GM18508 (cell line): ENCODE measurements at regions not wholly inside any gene's neighbourhood (a gene's known extent, or its start where the extent isn't known, plus 50 kb on each side); places are given as distances from the start of the nearest gene placed in this dataset.

Source experiments
- ATAC-seq: cut with Tn5 transposase; IDR thresholded peaks from one replicate; pipeline ENCODE4 v1.9.1; 2021; ENCODE audit warnings: moderate number of reproducible peaks; ENCODE audit not compliant: insufficient read depth, unreplicated experiment

DNA sequence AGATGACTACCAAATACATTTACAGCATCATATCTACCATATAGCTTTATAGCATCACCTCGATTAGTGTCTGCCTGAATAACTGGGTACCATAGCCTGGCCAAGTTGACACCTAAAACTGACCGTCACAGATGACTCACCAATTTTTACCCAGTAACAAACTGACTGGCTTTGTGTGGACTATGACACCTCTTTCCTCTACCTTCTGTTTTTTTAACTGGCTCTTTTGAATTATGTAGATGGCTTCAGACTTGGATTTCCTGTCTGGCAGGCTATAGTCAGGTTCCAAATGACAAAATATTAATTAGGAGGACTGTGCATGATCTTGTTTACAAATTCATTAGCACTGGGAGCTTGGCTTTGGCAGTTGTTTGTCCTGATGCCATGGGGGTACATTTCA lies 360.3 kb downstream of the TGFB2 start:
- ATAC-seq = no peak

DNA sequence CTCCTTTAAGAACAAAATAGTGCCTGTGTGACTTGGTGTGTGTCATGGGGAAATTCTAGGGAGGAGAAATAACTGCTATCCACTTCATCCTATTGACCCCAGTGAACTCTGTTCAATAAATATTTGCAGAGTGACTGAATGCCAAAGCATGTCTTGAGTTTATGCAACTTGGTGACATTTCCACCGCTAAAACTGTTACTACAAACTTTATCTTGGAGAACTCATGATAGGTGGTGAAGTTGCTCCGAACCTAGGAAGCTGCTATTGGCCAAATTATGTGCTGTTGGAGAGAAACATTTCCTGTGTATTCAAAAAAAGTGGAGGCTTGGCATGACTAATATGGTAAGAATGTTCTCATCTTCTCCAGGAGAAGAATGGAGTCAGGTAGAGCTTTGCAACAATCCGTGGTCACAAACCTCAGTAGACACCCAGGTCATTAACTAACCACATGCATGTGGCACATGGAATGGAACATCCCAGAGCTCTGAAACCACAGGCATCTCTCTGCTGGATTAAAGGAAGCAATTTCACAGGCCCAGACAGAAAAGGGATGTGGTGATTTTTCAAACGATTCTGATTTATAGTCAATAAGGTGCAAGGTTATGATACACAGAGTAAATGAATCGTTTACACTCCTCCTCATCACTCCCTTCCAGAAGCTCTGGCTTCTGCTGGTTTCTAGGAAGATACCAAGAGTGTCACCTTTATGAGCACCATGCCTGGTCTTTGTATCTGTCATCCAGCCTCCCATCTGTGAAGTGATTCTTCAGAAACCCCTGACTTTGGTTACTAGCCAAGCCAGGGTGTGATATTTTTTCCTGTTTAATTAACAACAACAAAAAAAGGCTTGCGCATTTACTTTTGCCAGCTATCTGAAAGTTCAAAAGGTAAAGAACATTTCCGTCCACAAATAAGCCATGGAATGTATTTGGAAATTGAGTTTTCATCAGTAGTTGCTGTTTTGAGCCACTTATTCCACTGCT lies 361.1 kb downstream of the TGFB2 start:
- ATAC-seq = no peak

DNA sequence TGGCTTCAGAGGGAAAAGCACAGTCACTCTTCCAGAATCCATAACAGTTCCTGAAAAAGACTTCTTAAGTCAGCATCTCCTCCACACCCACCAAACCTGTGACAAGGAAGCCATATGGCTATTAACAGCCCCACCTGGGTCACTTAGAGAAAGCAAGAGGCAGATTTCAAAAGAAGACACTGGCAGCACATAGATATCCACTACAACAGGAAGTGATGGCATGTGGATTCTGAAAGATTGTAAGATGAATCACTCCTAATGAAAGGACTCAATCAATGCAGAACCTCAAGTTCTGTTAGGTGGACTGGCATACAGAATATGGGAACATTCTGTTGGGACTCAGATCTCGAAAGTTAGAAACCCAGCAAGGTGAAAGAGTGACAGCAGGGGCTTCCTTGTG lies 365.9 kb downstream of the TGFB2 start:
- ATAC-seq = no peak

DNA sequence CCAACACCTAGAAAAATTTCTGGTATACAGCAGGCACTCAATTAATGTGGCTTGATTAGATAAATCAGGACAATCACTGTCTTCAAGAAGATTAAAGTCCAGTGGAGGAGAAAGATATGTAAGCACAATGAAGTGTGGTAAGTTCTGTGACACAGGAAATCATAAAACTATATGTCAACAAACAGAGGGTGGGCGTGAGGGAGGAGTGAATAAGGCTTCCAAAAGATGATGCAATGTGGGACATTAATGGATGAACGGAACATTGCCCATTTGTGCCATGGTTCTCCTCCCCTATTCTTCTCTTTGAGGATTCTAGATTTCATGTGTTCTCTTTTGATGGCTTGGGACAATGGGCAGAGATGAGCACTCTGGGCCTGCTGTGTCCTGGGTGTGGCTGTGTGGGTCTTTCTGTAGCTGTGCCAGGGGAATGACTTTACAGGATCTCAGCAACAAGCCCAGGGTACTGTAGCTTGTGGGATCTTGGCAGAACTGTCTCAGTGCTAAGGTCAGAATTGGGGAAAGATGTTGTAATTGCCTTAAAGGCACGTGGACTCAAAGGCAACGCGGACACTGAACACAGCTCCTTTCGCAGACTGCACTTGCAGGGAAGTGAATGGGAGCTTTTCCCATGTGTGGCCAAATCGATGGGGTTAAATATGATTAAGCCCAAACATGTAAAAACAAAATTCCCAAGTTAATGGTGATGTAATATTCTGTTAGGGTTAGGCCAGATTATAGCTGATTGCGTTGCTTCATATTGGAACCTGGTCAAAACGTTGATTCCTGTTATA lies 366.9 kb downstream of the TGFB2 start:
- no peak for ATAC-seq

DNA sequence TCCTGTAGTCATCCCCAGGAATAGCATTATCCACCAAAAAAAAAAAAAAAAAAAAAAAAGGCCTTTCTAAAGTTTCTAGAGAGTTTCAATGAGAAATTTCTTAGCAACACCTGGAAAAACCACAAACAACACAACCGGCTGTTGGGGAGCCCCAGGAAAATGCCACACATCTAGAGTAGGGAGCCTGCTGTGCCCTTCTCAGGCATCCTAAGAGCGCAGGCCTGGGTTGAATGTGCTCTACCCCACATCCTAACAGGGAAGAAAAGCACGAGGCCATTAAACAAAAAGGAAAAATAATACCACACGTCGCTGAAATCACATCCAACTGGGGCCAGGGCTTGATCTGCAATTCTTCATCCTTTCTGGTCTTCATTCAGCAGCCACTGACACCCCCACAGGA lies 367.5 kb downstream of the TGFB2 start:
- no peak for ATAC-seq

DNA sequence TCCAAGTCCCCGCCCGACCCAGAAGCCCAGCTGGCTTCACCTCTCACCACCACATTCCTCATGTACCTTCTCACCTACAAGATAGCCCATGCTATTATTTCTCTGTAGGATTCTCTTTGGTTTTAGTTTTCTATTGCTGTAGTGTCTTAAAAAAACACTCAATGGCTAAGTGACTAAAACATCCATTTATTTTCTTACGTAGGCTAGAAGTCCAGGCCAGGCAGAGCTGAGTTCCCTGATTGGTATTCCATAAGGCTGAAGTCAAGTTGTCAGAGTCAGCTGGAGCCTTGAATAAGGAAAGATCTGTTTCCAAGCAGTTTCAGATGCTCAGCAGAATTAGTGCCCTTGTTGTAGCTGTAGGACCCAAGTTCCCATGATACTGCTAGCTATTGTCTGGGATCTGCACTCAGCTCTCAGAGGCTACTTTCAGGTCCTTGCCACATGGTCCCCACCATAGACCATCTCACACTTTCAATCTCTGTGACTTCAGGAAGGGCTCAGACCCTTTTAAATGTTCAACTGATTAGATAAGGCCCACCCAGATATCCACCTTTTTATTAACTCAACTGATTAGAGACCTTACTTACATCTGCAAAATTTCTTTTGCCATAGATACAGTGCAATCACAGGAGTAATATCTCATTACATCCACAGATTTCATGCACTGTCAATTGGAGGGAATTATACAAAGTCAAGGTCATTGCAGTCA lies 371.0 kb downstream of the TGFB2 start:
- no peak for ATAC-seq

DNA sequence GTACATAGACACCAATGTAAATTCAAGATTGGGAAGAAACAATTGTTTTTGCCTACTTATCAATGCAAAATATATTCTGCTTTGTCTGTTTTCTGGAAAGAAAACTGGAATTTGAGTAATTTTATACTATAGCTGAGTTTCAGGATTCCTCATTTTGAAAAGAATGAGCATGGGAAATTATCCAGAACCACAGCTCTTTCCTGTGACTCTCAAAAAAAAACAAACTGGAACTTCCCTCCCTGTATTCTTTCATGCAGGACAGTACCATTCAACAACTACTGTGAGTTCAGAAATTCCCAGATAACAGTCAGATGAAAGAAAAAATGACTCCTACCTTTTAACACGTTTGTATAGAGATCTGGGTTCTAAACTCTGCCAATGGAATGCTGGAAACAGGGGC lies 372.4 kb downstream of the TGFB2 start:
- ATAC-seq = no peak

DNA sequence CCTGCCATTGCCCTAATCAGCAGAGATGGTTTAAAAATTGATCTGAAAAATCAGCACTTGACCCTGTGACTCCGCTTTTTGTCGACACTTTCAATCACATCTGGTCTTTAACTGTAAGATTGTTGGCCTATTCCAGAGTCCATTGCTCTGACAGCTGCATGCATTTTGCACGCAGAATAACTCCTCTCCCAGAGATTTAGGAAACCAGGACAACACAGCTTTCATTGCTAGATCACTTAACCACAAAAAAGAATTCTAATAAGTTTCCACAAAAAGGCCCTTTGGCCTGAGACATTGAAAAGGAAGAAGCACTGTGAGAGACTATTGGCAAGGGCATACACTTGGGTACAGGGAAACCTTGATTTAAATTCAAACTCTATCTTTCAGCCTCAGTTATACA lies 373.1 kb downstream of the TGFB2 start:
- no peak for ATAC-seq

DNA sequence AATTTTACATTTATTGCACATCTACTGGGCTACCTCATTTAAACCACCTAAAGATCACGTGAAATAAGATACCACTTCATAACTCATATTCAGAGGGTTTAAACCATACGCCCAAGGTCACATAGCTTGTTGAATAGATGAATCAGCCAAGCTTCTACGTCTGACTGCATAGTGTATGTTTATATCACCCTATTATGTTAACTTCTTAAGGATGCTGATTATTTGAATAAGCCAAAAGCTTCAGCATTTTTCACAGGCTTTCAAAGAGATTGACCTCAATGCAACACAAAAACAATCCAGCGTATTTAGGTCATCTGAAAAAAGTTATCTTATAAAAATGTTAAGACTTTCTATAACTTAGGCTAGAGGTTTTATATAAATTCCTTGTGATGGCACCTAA lies 373.8 kb downstream of the TGFB2 start:
- no peak for ATAC-seq

DNA sequence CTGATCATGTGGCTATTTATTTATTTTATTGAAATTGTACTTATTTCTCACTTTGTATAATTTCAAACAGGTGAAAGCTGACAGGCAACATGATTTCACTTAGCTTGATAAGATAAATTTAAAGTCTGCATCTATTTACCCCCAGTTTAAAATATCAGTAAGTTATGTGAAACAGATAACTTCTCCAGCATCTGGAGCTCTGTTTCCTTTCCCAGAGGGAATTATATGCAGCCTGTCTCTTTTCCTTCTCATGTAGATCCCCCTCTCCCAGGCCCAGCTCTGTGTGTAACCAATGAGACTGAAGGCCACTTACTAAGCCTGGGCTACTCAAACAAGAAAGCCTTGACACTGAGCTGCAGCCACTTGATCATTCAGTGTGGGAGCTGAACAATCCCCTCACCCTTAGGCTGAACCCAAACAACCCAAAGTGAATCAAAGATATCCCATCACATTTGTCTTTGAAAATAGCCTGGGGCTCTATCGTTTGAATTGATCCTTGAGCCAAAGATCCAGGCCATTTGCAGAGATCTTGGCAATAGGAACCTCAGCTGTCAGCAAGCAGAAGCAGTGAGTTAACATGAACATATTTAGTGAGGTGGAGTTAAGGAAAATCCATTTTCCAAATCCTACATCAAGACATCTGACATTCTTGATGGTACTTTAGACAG lies 383.9 kb downstream of the TGFB2 start:
- no peak for ATAC-seq

DNA sequence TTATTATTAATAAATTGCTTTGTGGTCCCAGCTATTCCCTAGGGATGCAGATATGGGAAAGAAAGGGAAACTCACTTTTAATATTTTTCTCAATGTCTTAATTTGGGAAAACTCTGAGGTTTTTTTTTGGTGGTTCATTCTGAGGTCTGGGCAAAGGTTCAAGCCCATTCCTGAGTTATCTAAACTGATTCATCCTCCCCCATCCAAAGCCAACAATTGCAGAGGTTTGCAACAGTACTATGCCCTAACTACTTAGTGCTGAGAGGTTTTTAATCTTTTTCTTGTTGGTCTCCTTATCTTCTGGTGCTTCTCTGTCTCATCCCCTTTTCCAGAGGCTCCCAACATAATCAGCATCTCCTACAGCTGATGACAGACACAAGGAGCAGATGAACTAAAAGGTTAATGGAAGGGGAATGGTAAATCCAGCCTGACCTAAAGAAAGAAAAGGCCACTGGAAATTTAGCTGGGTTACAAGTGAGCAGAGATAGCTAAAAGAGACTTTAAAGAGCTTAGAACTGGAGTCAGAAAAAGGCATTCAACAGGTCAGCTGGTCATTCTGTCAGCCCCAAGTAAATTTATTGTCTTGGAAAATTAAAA lies 390.4 kb downstream of the TGFB2 start:
- ATAC-seq = no peak

DNA sequence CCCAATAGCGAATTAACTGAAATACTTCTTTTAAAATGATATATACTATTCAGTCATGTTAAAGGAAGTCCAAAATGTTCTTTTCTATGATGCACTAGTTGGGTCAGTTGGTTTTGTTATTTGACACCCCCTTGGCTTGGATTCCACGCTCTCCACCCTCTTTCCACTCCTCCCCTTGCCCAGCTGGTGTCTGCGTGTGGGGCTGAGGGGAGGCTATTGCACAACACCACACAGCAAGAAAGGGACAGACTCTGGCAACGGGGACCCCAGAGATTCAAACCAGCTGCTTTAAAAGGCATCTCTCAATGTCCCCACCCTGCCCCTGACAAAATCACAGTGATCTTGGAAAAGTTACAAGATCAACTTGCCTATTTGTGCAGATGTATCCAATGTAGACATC lies 394.3 kb downstream of the TGFB2 start:
- ATAC-seq = no peak

DNA sequence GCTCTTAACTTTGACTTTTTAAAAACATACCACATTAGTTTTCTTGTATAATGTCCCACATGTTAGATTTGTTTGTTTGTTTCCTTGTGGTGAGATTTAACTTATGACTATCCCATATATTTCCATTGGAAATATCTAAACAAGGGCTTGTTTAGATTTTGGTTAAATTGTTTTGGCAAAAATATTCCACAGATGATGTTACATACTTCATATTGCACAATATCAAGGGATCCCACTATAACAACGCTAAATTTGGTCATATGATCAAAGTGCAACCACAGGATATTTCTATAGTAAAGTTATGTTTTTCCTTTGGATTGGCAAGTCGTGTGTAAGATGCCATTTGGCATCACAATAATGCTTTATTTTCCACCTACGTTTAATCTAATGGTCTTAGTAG lies 396.7 kb downstream of the TGFB2 start:
- ATAC-seq = no peak

DNA sequence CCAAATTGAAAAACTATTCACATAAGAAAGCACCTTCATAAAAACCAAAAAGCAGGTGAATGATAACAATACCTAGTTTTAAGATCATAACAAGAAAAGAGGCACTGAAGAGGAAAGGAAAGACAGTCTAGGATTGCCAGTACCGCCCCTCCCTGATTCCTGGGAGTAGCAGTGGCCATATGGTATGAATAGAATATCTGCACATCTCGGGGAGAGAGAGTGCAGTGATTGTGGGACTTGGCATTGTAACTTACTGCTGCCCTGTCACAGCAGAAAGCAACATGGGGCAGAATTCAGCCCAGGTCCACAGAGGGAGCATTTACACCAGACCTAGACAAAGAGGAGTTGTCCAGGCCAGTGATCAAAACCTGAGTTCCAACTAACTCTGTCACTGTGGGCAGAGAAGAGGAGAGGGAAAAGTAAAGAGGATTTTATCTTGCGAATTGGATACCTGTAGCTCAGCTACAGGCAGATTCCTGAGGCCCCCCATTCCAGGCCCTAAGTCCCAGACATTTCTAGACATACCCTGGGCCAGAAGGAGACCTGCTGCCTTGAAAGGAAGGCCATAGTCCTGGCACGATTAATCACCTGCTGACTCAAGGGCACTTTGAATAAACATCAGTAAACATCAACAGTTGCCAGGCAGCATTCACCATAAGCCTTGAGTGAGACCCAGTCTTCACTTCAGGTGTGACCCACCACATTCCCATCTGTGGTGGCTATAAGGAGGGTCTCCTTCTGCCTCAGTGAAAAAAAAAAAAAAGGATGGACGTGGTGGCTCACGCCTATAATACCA lies 397.5 kb downstream of the TGFB2 start:
- no peak for ATAC-seq

DNA sequence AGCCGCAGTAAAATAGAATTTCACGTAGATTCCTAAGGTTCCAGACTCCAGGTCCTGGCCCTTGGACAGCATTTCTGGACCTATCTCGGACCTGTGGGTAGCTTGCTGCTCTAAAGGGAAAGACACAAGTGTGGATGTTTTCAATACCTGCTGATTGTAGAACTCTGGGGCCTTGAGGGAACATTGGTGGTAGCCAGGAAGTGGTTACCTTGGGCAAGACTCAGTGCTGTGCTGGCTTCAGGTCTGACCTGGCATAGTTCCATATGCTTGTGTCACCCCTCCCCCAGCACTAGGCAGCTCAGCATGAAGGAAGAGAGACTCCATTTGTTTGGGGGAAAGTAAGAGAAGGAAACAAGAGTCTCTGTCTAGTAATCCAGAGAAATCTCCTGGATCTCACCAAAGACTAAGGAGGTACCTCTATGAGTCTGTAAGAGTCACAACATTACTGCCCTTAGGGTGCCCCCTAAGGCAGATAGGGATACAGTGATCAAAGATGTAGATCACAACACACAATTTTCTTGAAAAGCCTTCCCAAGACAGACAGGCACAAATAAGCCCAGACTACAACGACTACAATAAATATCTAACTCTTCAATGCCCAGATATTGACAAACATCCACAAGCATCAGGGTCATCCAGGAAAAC lies 398.8 kb downstream of the TGFB2 start:
- ATAC-seq = no peak

DNA sequence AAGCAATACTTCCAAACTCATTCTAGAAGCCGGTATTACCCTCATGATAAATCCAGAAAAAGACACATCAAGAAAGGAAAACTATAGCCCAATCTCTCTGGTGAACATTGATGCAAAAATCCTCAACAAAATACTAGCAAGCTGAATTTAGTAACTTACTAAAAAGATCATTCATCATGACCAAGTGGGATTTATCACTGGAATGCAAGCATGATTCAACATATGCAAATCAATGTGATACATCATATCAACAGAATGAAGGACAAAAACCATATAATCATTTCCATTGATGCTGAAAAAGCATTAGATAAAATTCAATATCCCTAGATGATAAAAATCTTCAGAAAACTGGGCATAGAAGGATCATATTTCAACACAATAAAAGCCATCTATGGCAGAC lies 402.9 kb downstream of the TGFB2 start:
- no peak for ATAC-seq

DNA sequence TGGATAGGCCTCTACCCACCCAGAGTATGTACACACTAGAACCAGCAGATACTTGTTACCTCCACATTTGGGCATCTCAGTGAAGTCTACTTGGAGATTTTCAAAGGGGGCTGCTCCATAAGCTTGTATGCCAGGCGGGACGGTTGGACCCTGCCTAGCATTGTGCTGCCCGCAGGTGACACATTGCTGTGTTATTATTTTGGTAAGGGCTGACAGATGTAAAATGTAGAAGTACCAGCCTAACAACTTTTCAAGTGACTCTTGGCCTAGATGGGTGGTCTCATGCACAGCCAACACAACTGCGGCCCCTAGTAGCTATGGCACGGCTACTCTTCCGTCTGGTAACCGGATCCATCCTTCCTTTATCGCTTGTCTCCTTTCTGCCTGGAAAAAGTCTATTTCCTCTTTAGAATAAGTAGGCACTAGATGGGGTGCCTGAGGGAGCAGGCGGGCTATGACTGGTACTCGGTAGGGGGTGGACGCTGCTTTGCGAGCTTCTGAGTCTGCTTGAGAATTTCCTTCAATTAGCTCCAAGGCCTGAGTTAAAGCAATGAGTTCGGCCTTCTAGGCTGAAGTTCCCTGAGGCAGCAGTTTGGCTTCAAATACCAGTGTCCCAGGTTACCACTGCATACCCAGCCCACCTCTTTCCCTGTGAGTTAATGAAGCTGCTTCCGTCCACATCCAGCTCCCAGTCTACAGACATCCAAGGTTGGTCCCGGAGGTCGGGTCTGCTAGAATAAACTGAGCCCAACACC lies 405.3 kb downstream of the TGFB2 start:
- no peak for ATAC-seq
